ENCODE measurements at regions not wholly inside any gene's neighbourhood (a gene's known extent, or its start where the extent isn't known, plus 50 kb on each side); places are given as distances from the start of the nearest gene placed in this dataset.

- no peak for DNase-seq (ENCODE audit: low read depth)
These were observed 236.4 kb upstream of the PRDM1 start for GRCh38 chr6:105849746-105850145.

- DNase-seq (ENCODE audit: low read depth): no peak
These were observed 238.7 kb upstream of the PRDM1 start for GRCh38 chr6:105847433-105847832.

GRCh38 chr6:105844275-105844883 is 241.8 kb upstream of the PRDM1 start:
- DNase-seq (ENCODE audit: low read depth): no peak

GRCh38 chr6:105839266-105839665 is 246.9 kb upstream of the PRDM1 start:
- no peak for DNase-seq (ENCODE audit: low read depth)

- DNase-seq (ENCODE audit: low read depth): no peak
These were observed 248.0 kb upstream of the PRDM1 start for GRCh38 chr6:105838171-105838570.

- no peak for DNase-seq (ENCODE audit: low read depth)
These were observed 249.2 kb upstream of the PRDM1 start for GRCh38 chr6:105836889-105837288.

GRCh38 chr6:105836379-105836778 is 249.8 kb upstream of the PRDM1 start:
- DNase-seq (ENCODE audit: low read depth): no peak

GRCh38 chr6:105835373-105835772 is 250.8 kb upstream of the PRDM1 start:
- peak; percentile 7 for DNase-seq (ENCODE audit: low read depth)

GRCh38 chr6:105833959-105834947 is 251.9 kb upstream of the PRDM1 start:
- DNase-seq (ENCODE audit: low read depth): no peak

- peak; percentile 57 for DNase-seq (ENCODE audit: low read depth)
These were observed 253.8 kb upstream of the PRDM1 start for GRCh38 chr6:105832313-105832761.

GRCh38 chr6:105831311-105832097 is 254.6 kb upstream of the PRDM1 start:
- DNase-seq (ENCODE audit: low read depth): no peak

GRCh38 chr6:105825210-105825609 is 260.9 kb upstream of the PRDM1 start:
- no peak for DNase-seq (ENCODE audit: low read depth)

- no peak for DNase-seq (ENCODE audit: low read depth)
These were observed 261.4 kb upstream of the PRDM1 start for GRCh38 chr6:105824732-105825131.

GRCh38 chr6:105821777-105822176 is 264.4 kb upstream of the PRDM1 start:
- no peak for DNase-seq (ENCODE audit: low read depth)

GRCh38 chr6:105821027-105821426 is 265.1 kb upstream of the PRDM1 start:
- no peak for DNase-seq (ENCODE audit: low read depth)

- no peak for DNase-seq (ENCODE audit: low read depth)
These were observed 266.4 kb upstream of the PRDM1 start for GRCh38 chr6:105819745-105820144.

- no peak for DNase-seq (ENCODE audit: low read depth)
These were observed 267.6 kb upstream of the PRDM1 start for GRCh38 chr6:105818505-105818904.

GRCh38 chr6:105817961-105818360 is 268.2 kb upstream of the PRDM1 start:
- no peak for DNase-seq (ENCODE audit: low read depth)

GRCh38 chr6:105817370-105817769 is 268.8 kb upstream of the PRDM1 start:
- no peak for DNase-seq (ENCODE audit: low read depth)

- DNase-seq (ENCODE audit: low read depth): no peak
These were observed 269.3 kb upstream of the PRDM1 start for GRCh38 chr6:105816847-105817246.

GRCh38 chr6:105815661-105816555 is 270.2 kb upstream of the PRDM1 start:
- DNase-seq (ENCODE audit: low read depth): no peak
